ENCODE measurements at regions not wholly inside any gene's neighbourhood (a gene's known extent, or its start where the extent isn't known, plus 50 kb on each side); places are given as distances from the start of the nearest gene placed in this dataset.

DNA sequence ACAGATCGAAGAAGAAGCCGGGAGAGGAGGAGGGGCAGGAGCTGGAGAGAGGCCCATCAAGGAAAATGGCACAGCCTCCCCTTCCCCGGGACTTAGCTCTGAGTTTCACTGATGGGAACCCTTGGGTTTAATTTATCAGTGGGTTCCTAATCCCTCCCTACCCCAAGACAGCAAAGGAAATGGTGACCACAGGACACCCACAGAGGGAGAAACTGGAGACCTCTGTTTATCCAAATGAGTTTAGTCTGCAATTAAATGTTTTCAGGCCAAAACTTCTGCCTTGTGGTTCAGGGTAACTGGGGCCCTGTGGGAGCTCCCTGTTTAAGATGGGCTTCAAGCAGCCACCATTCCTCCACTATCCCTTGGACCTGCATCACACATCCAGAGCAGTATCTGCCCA lies 190.8 kb upstream of the TOPAZ1 start:
- DNase-seq (ENCODE audit: low read depth): no peak

DNA sequence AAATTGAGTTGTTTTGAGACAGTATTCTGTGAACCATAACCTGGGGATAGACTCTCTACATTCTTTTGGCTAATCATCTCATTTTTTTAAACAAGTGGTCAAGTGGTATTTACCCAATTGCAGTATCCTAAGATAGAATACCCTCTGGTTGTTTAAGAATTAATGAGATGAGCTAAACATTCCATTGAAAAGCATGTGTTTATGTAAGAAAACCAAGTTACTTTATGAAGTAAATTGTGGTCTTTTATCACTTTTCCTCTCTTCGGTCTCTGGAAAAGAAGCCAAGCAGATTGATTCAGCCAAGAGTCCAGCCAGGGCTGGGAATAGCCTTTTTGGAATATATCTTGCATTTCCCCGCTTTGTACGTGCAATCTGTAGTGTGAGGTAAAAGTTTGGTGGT lies 185.7 kb upstream of the TOPAZ1 start:
- DNase-seq (ENCODE audit: low read depth): no peak

DNA sequence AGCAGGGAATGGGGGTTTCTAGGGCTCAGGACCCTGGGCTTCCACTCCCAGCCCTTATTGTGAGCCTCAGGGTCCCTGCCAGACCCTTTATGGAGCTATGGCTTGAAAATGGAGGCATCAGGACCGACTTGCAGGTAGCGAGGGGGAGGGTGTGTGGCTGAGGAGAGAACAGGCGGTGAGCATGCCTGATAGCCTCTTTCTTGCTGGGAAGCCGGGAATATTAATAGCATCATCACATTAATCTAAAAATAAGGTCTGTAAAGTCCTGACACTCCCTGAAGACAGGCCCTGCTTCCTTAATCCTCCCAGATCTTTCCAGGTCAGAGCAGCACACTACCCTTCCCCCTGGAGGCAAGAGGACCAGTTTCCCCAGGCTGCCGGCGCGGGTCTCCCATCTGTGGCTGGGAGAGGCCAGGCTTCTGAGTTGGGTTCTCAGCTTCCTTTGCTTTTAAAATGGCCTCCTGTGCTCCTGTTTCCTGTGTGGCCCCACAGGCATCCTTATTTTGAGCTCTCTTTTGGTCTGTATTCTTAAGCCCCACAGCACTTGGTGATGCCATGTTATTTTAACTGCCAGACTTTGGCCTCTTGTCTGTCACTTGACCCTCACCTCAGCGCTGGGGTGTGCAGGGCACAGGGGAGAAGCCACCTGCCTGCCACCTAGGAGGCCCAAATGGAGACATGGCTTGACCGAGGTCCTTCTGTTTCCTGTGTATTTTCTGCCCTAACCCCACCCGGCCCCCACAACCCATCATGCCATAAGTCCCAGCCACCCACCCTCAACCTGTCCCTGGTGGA lies 185.0 kb upstream of the TOPAZ1 start:
- no peak for DNase-seq (ENCODE audit: low read depth)

DNA sequence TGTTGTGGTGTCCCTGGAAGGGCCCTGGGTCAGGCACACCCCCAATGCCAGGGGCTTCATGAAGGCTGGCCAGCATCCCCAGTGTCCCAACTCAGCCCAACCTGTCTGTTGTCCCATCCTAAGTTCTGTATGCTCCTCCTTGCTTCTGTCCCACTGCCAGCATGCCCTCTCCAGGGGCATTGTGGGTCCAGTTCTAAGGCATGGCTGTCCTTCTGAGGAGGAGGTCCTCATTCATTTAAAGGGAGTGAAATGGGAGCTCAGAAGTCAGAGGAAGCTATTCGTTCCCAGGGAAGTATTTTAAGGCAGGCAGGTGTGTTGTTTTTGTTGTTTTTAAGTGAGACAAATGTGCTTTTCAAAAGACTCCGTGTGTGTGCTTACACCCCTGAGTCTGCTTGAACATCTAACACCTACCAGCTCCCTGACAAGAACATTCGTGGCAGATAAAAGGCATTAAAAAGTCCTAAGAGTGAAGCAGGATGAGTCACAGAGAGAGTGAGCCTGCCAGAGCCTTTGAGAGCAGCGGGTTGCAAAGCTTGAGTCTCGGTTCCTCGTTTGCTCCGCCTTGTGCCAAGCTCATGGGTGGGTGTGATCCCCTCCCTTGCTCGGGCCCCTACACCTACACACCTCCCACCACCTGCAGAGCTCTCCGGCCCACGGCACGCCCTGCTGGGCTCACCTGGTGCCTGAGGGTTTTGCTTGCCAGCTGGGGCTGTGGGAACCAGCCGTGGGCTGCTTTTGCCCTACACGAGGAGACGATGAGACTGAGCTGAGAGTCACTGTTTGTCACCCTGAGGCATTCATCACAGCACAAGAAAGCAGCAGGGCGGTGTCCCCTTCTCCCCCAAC lies 183.4 kb upstream of the TOPAZ1 start:
- peak; percentile 50 for DNase-seq (ENCODE audit: low read depth)

DNA sequence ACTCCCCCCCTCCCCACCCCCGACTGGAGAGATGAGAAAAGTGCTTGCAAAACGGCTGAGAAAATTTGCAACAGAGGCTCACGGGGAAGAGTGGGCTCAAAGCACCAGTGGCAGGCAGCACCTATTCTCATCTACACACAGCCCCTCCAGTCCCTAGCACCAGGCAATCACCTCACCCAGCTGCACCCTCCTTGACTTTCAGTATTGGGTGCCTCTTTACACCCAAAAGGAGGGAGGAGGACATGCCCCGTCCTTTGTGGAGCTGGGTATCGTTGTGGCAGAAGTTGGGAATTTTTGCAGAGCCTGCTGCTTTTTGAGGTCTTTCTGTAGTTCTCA lies 182.8 kb upstream of the TOPAZ1 start:
- DNase-seq (ENCODE audit: low read depth): no peak

DNA sequence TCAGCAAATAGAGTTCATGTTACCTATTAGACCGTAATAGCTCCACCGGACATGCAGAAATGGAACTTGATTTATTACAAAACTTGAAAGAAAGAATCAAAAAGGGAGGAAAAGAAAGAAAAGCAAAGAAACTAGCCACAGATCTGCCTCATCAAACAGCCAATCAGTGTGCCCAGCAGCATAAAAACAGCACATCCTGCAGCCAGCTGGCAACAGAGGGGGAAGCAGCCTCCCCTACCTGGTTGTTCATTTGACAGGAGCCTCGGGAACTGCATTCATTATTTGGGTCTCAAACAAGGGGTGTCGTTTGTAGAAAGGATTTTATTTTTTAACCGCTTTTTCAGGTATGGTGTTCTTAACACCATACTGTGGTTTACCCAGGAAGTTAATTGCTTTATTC lies 181.5 kb upstream of the TOPAZ1 start:
- DNase-seq (ENCODE audit: low read depth): no peak

DNA sequence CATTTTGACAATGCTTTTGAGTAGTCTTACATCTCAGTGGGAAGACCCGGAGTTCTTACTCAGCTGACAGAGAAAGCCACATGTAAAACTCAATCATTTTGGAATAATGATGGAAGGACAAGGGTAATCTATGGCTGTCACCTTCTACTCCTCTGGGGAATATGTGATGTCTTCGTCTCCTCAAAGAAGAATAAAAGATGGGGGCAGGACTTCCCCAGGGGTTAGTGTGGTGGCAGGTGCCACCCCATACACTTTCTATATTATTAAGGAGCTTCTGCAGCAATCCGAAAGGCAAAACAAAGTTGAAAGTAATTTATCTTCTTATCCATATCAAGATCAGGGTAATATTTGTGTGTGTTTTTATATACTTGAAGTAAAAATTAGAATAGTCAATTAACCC lies 180.4 kb upstream of the TOPAZ1 start:
- DNase-seq (ENCODE audit: low read depth): no peak

DNA sequence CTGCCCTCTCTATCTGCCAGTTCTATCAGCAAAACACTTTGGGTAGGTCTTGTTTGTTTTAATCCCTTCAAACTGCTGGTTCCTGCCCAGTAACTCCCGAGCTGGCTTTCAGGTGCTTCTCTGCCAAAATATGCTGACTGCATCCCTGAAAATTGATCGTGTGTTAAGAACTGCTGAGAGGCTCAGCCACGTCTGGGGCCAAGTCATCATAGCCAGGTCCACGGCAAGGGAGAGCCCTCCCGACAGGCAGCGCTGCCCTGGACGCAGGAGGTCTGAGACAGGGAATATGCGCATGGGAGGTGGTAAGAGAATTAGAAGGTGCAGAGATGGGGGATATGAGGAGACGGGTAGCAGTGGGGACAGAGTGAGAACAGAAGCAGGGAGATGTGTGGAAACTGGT lies 179.7 kb upstream of the TOPAZ1 start:
- DNase-seq (ENCODE audit: low read depth): no peak

DNA sequence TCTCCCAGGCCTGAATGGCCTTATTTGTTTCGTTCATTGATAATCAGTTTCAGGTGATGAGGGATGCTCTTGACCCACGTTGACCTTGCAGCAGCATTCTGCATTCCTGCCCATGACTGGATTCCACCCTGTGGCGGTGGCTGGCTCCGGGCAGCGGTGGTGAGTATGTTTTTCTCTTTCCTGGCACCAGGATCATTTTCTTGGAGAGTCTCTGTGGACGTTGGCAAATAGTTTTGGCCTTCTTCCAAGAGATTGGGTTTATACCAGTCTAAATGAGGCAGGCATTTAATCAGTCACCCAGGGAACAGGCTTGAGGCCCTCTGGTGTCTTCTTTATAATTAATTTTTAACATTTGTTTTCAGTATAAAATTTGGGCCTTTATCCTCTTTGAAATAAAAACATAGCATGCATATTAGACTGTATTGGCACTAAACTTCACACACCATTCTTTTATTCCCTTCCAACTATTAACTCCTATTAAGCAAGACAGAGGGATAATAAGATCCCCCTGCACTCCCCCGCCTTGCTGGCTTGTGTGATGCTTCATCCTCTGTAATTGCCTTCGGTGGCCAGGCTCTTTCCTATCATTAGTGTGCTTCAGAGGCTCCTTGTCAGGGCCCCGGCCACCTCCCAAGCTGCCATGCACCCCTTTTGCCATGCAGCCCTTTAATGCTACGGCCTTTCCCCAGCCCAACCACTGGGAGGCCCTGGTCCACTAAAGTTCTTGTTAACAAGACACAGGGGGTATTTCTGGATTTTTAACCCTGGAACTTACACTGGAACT lies 176.2 kb upstream of the TOPAZ1 start:
- DNase-seq (ENCODE audit: low read depth): peak; percentile 25

DNA sequence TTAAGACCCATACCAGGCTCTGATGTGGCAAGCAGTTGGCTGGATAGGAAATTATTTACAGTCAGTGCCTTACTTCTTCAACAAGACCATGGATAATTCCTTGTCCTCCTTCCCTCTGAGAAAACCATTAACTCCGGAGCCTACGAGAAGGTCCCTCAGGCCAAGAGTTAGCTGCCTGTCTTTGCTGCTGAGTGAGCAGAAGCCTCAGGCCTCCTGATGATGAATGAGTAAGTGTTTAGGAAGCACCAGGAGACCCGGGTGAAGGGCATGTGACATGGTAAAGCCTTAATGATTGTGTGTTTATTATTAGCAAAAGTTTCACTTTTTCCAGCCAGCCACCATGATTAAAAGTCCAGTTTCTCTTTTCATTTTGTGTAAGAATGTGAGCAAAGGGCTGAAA lies 174.9 kb upstream of the TOPAZ1 start:
- no peak for DNase-seq (ENCODE audit: low read depth)

DNA sequence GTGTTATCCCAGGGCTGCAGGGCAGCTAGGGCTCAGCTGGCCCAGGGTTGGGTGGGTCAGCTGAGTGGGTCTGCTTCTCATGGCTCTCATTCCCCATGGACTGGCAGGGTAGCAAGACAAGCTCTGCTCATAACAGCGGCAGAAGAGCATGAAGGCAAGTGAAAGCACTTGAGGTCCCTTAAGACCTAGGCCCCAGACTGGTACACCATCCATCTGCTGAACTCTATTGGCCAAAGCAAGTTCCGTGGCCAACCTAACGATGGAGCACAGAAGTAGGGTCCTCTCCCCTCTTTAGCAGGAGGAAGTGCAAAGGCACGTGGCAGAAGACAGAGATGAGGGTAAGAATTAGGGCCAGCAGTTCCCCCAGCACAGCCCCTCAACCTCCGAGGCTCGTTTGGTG lies 174.3 kb upstream of the TOPAZ1 start:
- DNase-seq (ENCODE audit: low read depth): no peak

DNA sequence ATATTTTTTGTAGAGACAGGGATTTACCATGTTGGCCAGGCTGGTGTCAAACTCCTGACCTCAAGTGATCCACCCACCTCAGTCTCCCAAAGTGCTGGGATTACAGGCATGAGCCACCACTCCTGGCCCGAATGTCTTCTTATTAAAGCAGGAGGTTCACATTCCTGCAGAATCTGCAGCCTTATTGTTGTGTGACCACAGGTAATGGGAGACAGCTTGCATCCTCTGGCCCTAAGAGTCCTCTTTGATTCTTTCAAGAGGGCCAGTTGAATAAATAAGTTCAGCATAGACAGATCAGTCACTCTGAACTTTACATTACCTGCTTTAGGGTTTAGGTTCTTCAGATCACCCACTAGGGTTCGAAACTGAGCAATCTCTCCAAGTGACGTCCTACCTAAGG lies 172.9 kb upstream of the TOPAZ1 start:
- DNase-seq (ENCODE audit: low read depth): no peak

DNA sequence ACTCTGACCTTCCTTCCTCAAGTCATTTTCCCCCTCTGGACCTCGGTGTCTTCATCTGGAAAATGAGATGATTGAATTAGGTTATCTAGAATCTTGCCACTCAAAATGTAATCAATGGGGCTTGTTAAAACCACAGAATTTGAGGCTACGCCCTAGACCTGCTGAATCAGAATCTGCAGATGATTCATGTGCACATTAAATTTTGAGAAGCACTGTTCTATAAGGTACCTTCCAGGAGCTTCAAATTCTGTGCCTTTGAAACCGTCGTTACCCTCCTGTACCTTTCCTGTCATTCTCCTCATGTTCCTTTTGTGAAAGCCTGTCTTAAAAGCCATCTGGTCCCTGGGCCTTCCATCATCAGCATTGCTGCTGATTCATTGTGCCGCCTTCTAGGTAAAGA lies 172.4 kb upstream of the TOPAZ1 start:
- DNase-seq (ENCODE audit: low read depth): no peak

DNA sequence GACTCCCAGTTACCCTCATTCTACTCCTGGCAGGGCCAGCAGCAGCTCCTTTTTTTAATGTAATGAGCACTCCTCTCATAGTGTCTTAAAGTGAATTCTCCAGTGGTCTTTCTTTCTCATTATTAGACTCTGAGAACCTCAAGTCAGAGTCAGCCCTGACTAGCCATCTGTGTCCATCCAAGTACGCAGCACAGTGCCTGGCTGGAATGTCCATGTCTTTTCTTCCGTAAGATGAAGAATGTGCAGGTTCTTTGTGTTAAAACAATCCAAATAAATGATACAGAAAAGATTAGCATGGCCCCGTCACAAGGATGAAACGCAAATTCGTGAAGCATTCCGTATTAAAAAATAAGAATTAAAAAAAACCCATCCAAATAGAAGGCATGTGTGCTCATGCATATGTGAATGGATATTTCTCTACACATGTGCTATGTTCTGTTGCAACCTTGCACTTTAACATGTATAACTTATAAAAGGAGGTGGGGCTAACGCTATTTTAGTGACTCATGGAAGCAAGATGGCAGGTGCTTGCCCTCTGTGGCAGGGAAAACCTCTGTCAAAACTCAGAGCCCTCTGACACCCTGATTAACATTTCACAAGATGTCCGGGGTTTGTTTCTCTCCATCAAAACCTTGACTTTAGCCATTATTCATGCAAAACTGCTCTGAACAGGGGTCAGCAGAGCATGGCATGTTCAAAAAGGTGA lies 170.7 kb upstream of the TOPAZ1 start:
- no peak for DNase-seq (ENCODE audit: low read depth)

DNA sequence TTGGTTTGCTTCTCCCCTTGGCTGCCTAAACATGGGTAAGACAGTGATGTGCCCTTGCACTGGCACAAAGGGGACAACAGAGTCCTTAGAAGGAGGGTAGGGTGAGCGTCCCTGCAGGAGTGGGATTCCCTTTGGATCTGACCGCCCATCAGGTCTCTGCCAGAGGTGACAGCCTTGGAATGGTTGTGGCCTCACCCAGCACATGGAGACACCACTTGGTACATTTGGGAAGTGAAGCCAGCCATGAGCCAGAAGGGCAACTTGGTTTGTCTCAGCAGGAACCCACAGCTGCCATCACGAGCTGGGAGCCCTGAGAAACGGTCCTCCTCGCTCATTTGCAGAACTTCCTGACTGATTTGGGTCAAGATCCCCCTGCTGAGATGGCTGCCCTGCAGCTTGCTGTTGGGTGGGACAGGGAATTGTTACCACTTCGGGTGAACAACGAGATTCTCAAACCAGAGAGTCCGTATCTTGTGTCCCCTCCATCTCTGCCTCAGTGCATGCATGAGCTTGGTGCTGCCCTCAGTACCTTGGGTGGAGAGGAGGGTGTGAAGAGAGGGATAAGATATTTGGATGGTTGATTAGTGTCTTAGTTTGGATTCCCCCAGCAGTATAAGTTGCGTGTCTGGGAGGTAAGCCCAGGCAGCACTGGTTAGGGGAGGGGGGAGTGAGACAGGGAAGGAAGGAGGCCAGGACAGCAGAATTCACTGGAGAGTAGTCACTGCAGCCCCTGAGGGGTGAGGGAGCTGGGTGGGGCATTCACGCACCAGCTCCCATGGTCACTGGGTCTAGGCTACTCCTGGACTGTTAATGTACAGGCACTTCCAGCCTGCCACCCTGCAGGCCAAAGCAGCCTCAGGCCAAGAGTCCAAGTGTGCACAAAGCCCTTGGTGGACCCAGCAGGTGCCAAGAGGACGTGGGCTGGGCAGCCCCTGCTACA lies 168.8 kb upstream of the TOPAZ1 start:
- DNase-seq (ENCODE audit: low read depth): no peak

DNA sequence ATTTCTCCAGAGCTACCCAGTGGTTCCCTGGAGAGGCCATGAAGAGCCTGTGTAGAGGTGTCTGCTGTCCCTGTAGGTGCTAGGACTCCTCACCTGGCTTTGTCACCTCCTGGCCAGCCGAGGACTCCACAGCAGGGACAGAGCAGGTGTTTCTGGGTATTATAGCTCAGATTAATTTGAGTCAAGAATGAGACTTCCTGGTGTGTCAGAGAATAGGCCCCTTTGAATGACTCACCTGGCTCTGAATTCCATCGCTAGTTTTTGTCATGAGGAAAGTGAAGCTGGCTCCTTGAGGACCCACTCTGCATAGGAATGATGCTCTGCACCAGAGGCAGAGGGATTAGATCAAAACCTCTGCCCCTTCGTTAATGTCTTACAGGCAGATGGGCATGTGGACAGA lies 167.5 kb upstream of the TOPAZ1 start:
- no peak for DNase-seq (ENCODE audit: low read depth)

DNA sequence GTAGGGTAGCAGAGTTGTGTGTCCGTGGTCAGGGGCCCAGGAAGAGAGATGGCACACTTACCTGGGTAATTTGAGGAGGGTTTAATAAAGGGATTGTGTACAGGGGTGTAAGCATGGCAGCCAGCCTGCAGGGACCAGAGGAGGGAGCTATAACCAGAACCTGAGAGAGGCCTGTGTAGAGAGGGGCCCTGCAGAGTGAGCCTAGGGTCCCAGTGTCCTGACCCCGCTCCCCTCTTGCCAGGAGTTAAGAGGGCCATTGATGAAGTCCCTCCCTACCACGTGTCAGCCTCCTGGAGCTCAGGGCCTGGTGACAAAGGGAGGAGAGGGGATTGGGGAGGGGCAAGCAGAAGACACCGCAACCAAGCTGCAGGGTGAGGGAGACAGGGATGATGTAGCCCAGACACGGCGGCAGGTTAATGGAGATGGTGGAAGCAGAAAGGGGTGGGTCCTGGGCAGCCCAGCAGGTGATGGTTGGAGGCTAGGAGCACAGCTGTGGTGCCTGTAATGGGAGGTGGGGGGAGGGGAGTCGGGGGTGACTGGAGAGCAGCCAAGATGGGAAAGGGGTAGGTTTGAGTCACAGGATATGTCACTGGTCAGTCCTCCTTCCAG lies 165.4 kb upstream of the TOPAZ1 start:
- peak; percentile 16 for DNase-seq (ENCODE audit: low read depth)

DNA sequence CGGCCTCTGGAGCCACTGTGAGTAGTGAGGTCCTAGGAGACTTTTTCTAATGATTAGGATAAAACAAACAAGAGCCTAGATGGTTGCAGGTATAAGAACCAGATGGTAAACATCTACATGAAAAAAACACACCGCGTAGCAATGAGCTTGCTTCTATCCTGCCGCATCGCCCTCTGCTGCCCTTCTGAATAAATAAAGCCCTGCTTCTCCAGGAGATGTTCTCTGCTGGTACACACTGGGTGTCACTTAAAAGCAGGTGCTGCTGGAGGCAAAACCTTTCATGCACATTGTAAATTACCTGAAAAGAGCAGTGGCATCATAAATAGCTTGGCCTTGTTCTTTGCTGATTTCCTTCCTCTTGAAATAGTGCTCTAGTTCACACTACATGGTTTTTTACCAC lies 164.4 kb upstream of the TOPAZ1 start:
- DNase-seq (ENCODE audit: low read depth): no peak

DNA sequence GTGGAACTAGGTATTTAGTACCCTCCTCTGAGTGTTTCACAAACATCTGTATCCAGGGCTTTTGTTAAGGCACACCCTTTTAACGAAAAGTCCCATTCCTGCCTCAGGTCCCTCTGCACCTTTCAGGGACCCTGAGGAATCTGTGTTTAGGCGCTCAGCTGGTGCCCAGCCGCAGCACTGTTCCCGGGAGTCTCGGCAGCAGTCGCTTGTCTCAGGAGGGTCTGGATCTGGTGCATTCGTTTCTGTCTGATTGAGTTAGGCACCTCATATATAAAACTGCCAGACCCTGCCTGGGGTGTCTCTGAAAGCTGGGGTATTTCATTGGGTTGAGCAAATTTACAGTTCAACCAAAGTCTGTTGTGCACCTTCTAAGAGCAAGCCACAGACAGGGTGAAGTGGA lies 162.8 kb upstream of the TOPAZ1 start:
- no peak for DNase-seq (ENCODE audit: low read depth)

DNA sequence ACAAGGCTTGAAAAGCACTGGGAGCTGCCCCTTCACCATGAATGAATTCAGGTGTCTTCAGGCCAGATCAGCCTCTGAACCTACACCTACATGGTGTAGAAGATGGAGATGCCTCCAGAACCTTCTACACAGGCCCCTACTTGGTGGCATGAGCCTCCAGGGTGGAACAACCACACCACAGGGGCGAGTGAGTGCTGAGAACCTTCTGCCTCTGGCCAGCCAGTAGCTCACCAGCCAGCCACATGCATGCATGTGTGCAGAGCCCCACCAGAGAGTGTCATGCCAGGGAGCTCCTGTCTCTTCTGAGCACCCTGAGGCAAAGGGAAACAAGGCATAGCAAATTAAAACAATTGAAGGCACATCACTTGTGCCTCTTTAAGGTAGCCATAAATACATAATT lies 161.8 kb upstream of the TOPAZ1 start:
- no peak for DNase-seq (ENCODE audit: low read depth)

All from Daoy (cell line).